Activated naive CD4-positive, alpha-beta T cell treated with Interleukin-2 at 50 U/mL for 16 hours (primary cell): ENCODE measurements at regions not wholly inside any gene's neighbourhood (a gene's known extent, or its start where the extent isn't known, plus 50 kb on each side); places are given as distances from the start of the nearest gene placed in this dataset.
"Not testable (repeated sequence)": the region's sequence is repeated elsewhere in the genome, so short reads cannot be mapped to it uniquely, and the experiment has no call there.

ENCODE experiments used
- DNase-seq: peaks from one replicate; pipeline ENCODE4 v3.0.0-alpha.2; 2020

DNA sequence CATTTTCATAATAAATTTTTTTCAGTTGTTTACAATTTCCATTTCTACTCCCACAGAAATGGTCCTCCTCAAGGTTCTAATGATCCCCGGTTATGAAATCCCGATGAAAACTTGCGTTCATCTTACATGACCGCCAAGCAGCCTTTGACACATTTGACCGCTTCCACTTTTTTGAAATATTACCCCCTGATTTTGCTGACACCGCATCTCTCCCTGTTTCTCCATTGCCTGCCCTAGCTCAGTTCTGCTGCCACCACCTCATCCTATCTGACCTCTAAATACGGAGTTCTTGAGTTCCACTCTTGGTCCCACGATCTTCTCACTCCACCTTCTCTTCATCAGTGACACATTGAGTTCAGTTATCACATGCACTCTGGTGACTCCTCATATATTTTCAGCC is 74.1 kb downstream of the SLC35B3 start:
- no peak for DNase-seq

DNA sequence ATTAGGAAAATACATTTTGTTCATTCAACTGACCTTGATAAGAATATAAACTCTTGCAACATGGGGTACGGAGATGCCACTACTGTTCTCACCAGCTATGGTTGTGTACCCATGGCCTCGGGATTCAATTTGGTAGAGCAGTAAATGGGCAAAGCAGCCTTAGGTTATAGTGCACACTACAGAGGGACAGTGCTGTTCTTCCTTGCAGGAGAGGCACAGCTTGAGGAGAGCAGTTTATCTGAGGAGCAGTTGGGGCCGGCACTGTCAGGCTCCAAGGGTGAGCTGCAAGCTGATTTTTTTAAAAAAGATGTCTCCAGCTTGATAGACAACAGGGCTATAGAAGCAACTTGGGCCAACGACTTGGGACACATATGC is 82.4 kb downstream of the SLC35B3 start:
- no peak for DNase-seq

DNA sequence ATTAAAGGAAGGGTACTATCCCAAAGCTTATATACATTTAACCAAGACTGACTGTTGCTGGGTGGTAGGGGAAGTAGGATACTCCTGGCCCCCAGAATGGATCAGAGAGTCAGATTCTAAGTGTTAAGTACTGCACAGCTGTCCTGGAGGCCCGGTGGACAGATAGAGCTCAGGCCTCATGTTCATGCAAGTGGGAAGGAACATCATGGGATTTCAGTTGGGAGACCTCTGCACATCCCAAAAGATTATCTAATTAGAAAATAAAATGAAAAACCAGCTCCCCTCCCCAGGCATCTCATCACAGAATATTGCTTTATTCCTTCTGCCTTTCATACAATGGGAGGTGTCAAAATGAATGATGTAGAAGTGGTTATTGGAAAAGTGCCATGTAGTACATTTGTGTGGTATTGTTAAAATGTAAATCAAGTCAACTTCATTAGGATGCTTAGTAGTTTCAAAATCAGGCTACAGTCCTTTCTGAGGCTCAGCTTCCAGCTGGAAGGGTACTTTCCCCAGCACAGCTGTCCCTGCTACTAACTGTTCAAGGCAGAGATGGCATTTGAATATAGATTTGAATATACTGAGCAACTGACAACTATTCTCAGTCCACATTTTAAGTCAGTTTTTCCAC is 82.9 kb downstream of the SLC35B3 start:
- DNase-seq, result no peak

- no peak for DNase-seq
Measured at GRCh38 chr6:8343600-8343999, 91.7 kb downstream of the SLC35B3 start.

GRCh38 chr6:8342241-8342819 is 93.0 kb downstream of the SLC35B3 start:
- no peak for DNase-seq

DNA sequence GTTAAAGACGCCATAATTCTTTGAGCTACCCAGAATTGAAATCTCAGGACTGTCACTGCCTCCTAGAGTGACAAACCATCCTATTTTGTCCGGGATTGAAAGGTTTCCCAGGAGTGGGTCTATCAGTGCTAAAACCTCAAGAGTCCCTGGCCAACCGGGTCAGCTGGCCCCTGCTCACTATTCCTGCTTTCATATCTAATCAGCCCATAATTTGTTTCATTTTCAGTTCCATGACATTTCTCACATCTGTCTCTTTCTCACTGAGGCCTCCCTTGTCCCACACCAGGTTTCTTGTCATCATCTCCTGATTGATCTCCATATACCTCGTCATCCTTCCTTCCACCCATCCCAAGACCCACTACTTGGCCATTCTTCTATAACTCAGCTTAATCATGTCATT is 98.2 kb downstream of the SLC35B3 start:
- DNase-seq, result no peak

DNA sequence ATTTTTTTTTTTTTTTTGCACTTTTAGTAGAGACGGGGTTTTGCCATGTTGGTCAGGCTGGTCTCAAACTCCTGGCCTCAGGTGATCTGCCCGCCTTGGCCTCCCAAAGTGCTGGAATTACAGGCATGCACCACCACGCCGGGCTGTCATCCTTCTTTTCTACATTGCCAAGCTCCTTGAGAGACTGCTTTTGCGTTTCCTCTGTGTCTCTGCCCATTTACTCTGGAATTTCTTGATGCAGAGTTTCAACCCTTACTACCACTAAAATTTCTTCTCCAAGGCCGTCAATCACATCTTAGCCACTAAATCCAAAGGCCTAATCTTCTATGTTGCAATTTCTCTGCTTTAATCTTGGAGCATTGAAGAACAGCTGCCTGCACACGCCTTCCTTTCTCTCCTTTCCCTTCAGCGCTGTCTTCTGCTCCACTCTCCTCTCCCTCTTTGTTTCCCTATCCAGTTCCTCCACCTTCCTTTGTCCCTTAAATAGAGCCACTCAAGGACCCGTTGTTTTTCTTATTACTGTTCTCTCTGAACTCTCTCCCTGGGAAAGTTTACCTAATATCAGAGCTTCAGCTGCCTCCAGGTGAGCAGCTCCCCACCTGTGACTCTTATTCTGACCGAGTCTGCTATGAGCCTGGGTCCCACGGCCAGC is 98.8 kb downstream of the SLC35B3 start:
- no peak for DNase-seq

DNA sequence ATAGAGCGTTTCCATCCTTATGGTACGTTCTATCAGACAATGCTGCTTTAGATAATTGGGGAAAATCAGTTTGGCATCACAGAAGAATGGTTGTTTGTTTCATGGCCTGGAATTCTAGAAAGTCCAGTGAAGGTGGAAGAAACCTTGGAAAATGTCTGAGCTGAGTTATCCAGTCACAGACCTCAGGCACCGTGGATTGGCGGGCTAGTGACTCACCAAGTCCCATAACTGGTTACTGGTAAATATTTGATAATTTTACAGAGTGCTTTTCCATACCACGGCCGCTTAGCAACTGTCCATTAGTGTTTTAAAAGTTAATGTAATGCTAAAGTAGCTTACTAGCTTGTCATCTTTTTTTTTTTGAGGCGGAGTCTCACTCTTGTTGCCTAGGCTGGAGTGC is 99.4 kb downstream of the SLC35B3 start:
- no peak for DNase-seq

DNA sequence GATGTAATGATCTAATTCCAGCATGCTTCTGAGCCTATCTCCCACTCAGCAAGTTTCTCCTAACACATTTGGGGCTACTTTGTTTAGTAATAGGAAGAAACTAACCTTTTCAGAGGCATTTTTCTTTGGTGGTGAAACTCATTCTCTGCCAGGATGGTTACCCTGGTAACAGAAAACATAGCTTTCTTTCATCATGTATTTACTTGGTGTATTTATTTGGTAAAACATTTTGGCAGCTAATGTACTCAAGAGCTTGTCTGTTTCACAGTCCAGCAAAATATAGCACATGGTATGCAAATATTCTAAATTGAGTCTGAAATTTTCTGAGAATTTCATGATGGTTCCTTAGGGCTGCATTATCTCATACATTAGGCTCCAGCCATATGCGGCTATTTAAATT is 100.0 kb downstream of the SLC35B3 start:
- no peak for DNase-seq

GRCh38 chr6:8334113-8334512 is 101.2 kb downstream of the SLC35B3 start:
- no peak for DNase-seq

DNA sequence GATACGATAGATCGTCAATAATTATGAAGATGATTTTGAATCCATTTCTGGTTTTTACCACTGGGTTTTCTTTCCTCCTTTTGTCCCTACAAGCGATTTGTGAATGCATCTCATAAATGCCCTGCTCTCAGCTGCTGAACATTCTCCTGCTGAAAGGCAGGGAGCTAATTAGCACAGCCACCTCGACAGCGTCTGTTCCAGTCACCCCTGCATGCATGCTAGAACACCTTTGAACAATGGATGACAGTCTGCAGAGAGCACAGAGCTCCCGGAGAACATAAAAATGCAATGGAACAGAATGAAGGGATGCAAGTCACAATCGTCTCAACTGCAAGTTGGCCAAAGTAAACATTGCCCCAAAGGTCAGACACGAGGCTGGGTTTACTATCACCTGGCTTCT is 105.8 kb downstream of the SLC35B3 start:
- DNase-seq, result no peak

- no peak for DNase-seq
Measured at GRCh38 chr6:8325743-8326142, 109.6 kb downstream of the SLC35B3 start.

GRCh38 chr6:8322659-8323058 is 112.7 kb downstream of the SLC35B3 start:
- DNase-seq, result no peak

DNA sequence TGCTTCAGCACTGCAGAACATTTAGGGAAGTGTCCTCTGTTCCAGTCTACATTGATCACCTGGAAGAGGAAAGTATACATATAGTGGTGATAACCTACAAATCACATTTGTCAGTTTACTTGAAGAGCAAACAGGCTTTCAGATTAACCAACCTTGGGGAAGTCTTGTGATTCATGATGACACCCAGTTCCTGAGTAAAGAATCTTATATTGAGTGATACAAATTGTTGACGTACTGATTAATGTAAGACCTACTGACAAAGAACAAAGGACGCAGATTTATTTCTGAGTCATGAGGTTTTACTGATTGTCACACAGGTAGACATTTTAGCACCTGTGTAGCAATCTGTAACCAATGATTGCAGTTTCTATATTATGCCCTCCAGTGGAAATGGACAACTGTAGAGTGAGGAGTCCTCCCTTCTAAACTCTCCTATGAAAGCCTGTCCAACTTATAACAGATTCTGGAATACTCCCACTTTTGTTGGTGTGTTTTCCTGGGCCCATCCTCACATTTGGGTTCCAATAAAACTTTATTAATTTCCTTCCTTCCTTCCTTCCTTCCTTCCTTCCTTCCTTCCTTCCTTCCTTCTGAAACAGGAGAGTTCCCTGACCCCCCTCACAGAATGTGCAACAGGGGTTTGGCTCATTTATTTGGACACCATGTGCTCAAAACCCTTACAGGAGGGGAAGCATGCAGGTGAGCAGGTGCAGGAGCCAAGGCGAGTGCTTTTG is 113.5 kb downstream of the SLC35B3 start:
- DNase-seq, result no peak

DNA sequence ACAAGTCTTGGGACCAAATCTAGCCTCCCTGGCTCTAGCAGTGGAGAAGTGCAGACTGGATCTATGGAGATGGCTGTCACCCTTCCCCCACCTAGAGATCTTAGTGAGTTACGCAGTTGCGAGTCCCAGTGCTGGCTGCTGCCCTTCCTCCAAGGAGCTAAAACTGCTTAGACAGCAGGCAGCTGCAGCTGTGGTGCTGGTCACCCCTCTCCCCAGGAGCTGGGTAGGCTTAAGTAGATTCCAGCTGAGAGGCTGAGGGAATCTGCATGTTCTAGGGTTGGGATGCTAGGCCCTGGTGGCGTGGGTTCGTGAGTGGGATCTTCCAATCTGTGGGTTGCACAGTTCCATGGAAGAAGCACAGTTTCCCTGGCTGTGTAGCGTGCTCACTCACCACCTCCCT is 120.2 kb downstream of the SLC35B3 start:
- DNase-seq, result no peak

DNA sequence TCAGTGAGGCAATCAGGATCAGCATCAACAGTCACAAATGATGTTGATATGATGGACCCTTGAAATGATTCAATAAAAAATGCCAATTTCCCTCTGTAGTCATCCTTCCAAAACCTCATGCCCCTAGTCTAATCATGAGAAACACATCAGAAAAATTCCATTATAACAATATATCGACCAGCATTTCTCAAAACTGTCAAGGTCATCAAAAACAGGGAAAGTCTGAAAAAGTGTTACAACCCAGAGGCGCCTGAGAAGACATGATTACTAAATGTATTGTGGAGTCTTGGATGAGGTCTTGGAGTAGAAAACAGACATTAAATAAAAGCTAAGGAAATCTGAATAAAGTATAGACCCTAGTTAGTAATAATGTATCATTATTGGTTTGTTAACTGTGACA is 133.8 kb downstream of the SLC35B3 start:
- no peak for DNase-seq

DNA sequence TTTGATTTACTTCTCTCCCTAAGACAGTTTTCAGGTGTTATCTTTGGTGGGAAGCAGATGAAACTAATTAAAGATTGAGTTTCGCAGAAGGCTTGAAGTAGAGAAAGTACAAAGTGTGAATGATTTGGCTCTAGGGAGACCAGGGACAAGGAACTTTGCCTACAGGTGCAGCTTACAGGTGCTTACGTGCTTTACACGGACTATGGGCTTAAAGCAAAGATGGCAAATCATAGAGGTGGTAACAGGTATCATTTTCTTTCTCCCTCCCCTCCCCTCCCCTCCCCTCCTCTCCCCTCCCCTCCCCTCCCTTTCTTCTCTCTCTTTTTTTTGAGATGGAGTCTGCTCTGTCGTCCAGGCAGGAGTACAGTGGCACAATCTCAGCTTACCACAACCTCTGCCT is 136.3 kb downstream of the SLC35B3 start:
- no peak for DNase-seq

GRCh38 chr6:8282946-8283345 is 152.4 kb downstream of the SLC35B3 start:
- DNase-seq, result not testable (repeated sequence)

DNA sequence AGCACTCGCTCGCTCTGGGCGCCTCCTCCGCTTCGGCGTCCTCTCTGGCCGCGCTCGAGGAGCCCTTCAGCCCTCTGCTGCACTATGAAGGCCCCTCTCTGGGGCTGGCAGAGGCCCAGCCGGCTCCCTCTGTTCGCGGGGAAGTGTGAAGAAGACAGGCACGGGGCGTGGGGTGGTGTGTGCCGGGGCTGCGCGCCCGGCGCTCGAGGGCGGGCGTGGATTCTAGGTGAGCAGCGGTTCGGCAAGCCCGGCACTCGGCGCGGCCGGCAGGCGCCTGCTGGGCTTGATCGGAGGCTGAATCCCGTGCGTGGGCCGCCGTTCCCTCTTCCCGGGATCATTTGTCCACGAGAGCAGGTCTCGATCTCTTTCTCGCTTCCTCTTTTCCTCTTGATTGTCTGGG is 153.0 kb downstream of the SLC35B3 start:
- DNase-seq, result no peak

DNA sequence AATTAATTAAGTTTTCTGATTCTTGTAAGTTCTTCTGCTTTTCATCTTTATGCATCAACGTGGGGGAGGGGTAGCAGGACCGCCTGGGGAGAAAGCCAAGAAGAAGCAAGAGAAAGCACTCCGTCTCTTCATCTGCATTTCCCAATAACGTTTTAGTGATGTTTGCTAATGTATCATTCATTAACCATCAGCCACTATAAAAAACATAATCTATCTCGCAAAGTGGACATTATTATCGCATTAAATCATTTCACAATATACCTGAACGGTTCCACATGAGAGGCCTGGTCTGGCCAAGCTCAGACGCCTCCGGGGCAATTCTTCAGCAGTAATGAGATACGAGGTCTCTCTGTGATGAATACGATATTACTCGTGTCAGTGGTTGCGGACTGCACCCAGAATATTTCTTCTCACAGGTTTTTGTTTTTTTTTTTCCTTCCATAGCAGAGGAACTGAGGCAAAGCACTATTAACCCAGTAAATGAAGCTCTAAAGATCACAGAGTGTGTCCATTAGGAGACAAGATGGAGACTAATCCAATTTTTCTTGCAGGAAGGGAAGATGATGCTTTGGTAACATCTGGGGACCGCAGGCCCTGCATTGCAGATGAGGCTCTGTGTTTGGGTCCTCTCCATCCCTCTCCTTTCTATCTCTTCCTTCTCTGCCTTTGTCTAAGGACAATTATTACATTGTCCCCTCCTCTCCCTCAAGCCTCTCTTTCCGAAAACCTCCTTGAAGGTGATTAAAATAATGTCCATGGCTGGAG is 156.1 kb downstream of the SLC35B3 start:
- DNase-seq, result no peak

DNA sequence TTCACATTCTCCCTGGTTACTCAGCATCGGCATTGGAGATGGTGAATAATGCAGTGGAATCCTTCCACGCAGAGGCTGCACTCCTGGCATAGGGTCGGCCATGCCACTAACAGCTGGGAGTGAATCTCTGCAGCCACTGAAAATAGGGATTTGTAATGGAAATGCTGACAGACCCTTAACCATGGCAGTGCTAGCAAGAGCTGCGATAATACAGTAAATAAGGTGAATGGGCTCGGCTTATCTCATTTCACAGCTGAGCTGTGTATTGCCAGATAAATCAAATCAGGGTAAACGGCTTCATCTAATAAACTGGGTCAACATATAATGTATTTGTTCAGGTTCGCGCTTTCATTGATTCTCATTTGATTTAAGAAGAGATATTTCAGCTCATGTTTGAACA is 156.8 kb downstream of the SLC35B3 start:
- DNase-seq, result no peak

- no peak for DNase-seq
Measured at GRCh38 chr6:8277769-8278168, 157.6 kb downstream of the SLC35B3 start.

DNA sequence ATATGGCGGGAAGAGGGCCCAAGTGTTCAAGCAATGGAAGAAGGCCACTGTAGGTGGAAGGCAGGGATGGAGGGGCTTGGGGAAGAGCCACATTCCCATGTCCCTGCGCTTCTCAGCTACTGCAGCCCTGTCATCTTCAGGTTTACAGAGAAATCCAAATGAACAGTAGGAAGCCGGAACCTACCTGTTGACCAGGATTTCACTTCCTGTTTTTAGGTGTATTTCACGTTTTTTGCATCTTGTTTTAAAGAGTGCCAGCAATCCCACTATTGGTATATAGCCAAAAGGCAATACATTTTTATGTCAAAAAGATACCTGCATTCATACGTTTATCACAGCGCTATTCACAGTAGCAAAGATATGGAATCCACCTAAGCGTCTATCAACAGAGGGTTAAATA is 159.2 kb downstream of the SLC35B3 start:
- no peak for DNase-seq
